Thymus (tissue), 11 donors: ENCODE measurements at regions not wholly inside any gene's neighbourhood (a gene's known extent, or its start where the extent isn't known, plus 50 kb on each side); places are given as distances from the start of the nearest gene placed in this dataset.

Experiments
- DNase-seq, 9 donors: peaks; one replicate each; pipeline ENCODE4 v3.0.0-alpha.2; 2013; ENCODE audit warnings: low spot score in 9 of 9, low read depth in 6 of 9, missing footprints in 1 of 9
- H3K27ac ChIP-seq, 2 donors: one replicate each; pipeline ENCODE4 v1.5.1; 2013; ENCODE audit warnings: control low read depth in 1 of 2, low read depth in 1 of 2, low read length in 1 of 2, mild to moderate bottlenecking in 1 of 2, moderate library complexity in 1 of 2
- H3K27me3 ChIP-seq, 2 donors: one replicate each; pipeline ENCODE4 v1.5.1; 2013; ENCODE audit warnings: low read length in 1 of 2; ENCODE audit not compliant: control insufficient read depth in 2 of 2, insufficient read depth in 1 of 2
- H3K36me3 ChIP-seq, 2 donors: one replicate each; pipeline ENCODE4 v1.5.1; 2013; ENCODE audit warnings: low read length in 1 of 2, mild to moderate bottlenecking in 1 of 2, moderate library complexity in 1 of 2; ENCODE audit not compliant: control insufficient read depth in 2 of 2, insufficient read depth in 2 of 2
- H3K4me1 ChIP-seq, 2 donors: one replicate each; pipeline ENCODE4 v1.5.1; 2013; ENCODE audit warnings: low read length in 2 of 2; ENCODE audit not compliant: control insufficient read depth in 2 of 2, insufficient read depth in 2 of 2
- H3K4me3 ChIP-seq, 2 donors: one replicate each; pipeline ENCODE4 v1.5.1; 2013; ENCODE audit warnings: low read length in 2 of 2, control low read depth in 1 of 2, mild to moderate bottlenecking in 1 of 2
- H3K9me3 ChIP-seq, 2 donors: one replicate each; pipeline ENCODE4 v1.5.1; 2013; ENCODE audit warnings: low read length in 1 of 2, mild to moderate bottlenecking in 1 of 2; ENCODE audit not compliant: control insufficient read depth in 2 of 2, insufficient read depth in 1 of 2
- WGBS: extraction: QIAGEN DNeasy Blood & Tissue Kit; methylation state at CpG from one replicate; pipeline ENCODE4 v1.1.7; 2013; 5-methylcytosine and 5-hydroxymethylcytosine counted together
- donor health status: healthy.

- Histone ChIP-seq H3K36me3 (no peaks in the 10 kb centered on the region), H3K4me3 (no peak overlapping the region), H3K4me1 (no peaks in the 10 kb centered on the region), H3K27me3 (no peaks in the 10 kb centered on the region), H3K27ac (no peak overlapping the region), H3K9me3 (no peaks in the 10 kb centered on the region)
- WGBS, result 93% methylated on average over 3 of the region's 3 CpGs
- no peak for DNase-seq
Measured at GRCh38 chr18:71020342-71021029, 731.6 kb downstream of the SOCS6 start.

- Histone ChIP-seq H3K4me3 (no peak overlapping the region), H3K36me3 (no peaks in the 10 kb centered on the region), H3K4me1 (no peaks in the 10 kb centered on the region), H3K9me3 (no peaks in the 10 kb centered on the region), H3K27me3 (no peaks in the 10 kb centered on the region), H3K27ac (no peak overlapping the region)
- DNase-seq, result no peak
Measured at GRCh38 chr18:71018816-71019215, 730.0 kb downstream of the SOCS6 start.

GRCh38 chr18:71012789-71013188, 723.9 kb downstream of the SOCS6 start:
- no peak for DNase-seq
- WGBS, result 88% methylated on average over 1 of the region's 1 CpG
- no peak overlapping the region for H3K4me3 ChIP-seq

GRCh38 chr18:71011389-71011788, 722.5 kb downstream of the SOCS6 start:
- no peaks in the 10 kb centered on the region for H3K27me3 ChIP-seq
- H3K4me1 ChIP-seq, result no peaks in the 10 kb centered on the region
- H3K9me3 ChIP-seq, result no peaks in the 10 kb centered on the region
- no peak for DNase-seq
- H3K36me3 ChIP-seq, result no peaks in the 10 kb centered on the region
- H3K27ac ChIP-seq, result no peak overlapping the region
- no peak overlapping the region for H3K4me3 ChIP-seq
- 85% methylated on average over 2 of the region's 2 CpGs for WGBS

More at GRCh38 chr18:71012789-71013188, 723.9 kb downstream of the SOCS6 start:
- Histone ChIP-seq H3K36me3 (no peaks in the 10 kb centered on the region), H3K9me3 (no peaks in the 10 kb centered on the region), H3K27ac (no peak overlapping the region), H3K27me3 (no peaks in the 10 kb centered on the region), H3K4me1 (no peaks in the 10 kb centered on the region)

- Histone ChIP-seq H3K9me3 (no peaks in the 10 kb centered on the region), H3K27ac (no peak overlapping the region), H3K36me3 (no peaks in the 10 kb centered on the region), H3K4me1 (no peaks in the 10 kb centered on the region), H3K27me3 (no peaks in the 10 kb centered on the region), H3K4me3 (no peak overlapping the region)
- no peak for DNase-seq
- 77% methylated on average over 3 of the region's 3 CpGs for WGBS
Measured at GRCh38 chr18:71008257-71008656, 719.4 kb downstream of the SOCS6 start.

- no peak for DNase-seq
- 51% methylated on average over 2 of the region's 2 CpGs for WGBS
- Histone ChIP-seq H3K4me1 (no peaks in the 10 kb centered on the region), H3K9me3 (no peaks in the 10 kb centered on the region), H3K4me3 (no peak overlapping the region), H3K36me3 (no peaks in the 10 kb centered on the region), H3K27me3 (no peaks in the 10 kb centered on the region), H3K27ac (no peak overlapping the region)
Measured at GRCh38 chr18:71001597-71001996, 712.8 kb downstream of the SOCS6 start.

- H3K9me3 ChIP-seq, result no peaks in the 10 kb centered on the region
- no peak for DNase-seq
- no peaks in the 10 kb centered on the region for H3K4me1 ChIP-seq
- no peaks in the 10 kb centered on the region for H3K36me3 ChIP-seq
- WGBS, result 86% methylated on average over 5 of the region's 5 CpGs
- H3K4me3 ChIP-seq, result no peak overlapping the region
- H3K27ac ChIP-seq, result no peak overlapping the region
- H3K27me3 ChIP-seq, result no peaks in the 10 kb centered on the region
Measured at GRCh38 chr18:70998490-70998889, 709.6 kb downstream of the SOCS6 start.

- H3K27me3 ChIP-seq, result no peaks in the 10 kb centered on the region
- DNase-seq, result no peak
- H3K4me1 ChIP-seq, result no peaks in the 10 kb centered on the region
- no peaks in the 10 kb centered on the region for H3K9me3 ChIP-seq
- WGBS, result 89% methylated on average over 3 of the region's 3 CpGs
- no peak overlapping the region for H3K27ac ChIP-seq
- H3K36me3 ChIP-seq, result no peaks in the 10 kb centered on the region
- no peak overlapping the region for H3K4me3 ChIP-seq
Measured at GRCh38 chr18:70994116-70994515, 705.3 kb downstream of the SOCS6 start.

- Histone ChIP-seq H3K36me3 (no peaks in the 10 kb centered on the region), H3K27me3 (no peaks in the 10 kb centered on the region), H3K4me3 (no peak overlapping the region), H3K27ac (no peak overlapping the region), H3K4me1 (no peaks in the 10 kb centered on the region), H3K9me3 (no peaks in the 10 kb centered on the region)
- no peak for DNase-seq
Measured at GRCh38 chr18:70991577-70991976, 702.7 kb downstream of the SOCS6 start.

GRCh38 chr18:70985948-70986347, 697.1 kb downstream of the SOCS6 start:
- H3K4me1 ChIP-seq, result no peaks in the 10 kb centered on the region
- peaks cover 0 to 8% of the 10 kb centered on the region in 2 donors for H3K9me3 ChIP-seq
- 95% methylated on average over 1 of the region's 1 CpG for WGBS
- H3K36me3 ChIP-seq, result no peaks in the 10 kb centered on the region
- no peak for DNase-seq
- H3K4me3 ChIP-seq, result no peak overlapping the region
- H3K27me3 ChIP-seq, result no peaks in the 10 kb centered on the region
- no peak overlapping the region for H3K27ac ChIP-seq
